ENCODE measurements at regions not wholly inside any gene's neighbourhood (a gene's known extent, or its start where the extent isn't known, plus 50 kb on each side); places are given as distances from the start of the nearest gene placed in this dataset.

DNA sequence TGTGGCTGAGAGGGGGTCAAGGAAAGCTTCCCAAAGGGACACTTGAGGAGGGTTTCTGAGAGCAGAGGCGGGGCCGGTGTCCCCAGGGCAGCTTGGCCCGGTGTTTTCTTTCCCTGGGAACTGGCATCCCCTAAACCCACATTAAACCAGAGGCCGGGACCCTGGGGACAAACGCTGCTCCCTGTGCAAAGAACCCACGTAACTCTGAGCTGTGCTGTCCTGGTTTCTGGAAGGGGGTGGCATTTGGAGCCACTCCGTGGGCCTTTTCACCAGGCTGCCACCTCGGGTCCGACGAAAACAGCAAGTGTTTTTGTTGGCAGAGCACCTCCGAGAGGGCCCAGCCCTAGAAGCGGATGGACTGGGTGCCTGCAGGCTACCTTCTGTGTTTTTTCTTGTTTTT, 100.2 kb upstream of the ANO1 start:
- no peak overlapping the region for H3K27ac ChIP-seq (ENCODE audit: insufficient read length, low read depth, low read length)
- DNase-seq: no peak
- no peaks in the 10 kb centered on the region for H3K79me2 ChIP-seq (ENCODE audit: insufficient read depth, low read length)
- H3K4me1 Mint-ChIP-seq: peaks cover 28 to 38% of the 10 kb centered on the region in 2 experiments
- no peaks in the 10 kb centered on the region for H3K27me3 ChIP-seq (ENCODE audit: insufficient read depth, low read length)
- H4K8ac ChIP-seq (replicated peaks; ENCODE audit: insufficient read length, low read depth, low read length): no peak overlapping the region
- no peaks in the 10 kb centered on the region for H3K9me3 ChIP-seq (ENCODE audit: control insufficient read depth, low read depth, low read length)
- no peak overlapping the region; the same call in 1 of the 2 replicates for H3K14ac ChIP-seq (ENCODE audit: insufficient read depth, low read length)
- H2AFZ ChIP-seq (ENCODE audit: low read length): no peak overlapping the region
- no peak overlapping the region for H3T11ph ChIP-seq (ENCODE audit: low read length)
- no peak overlapping the region for H4K5ac ChIP-seq (ENCODE audit: insufficient read length, low read depth, low read length)
- no peak overlapping the region for H3K56ac ChIP-seq (ENCODE audit: insufficient read length, low read depth, low read length)
- TF ChIP-seq, protein P1, sequence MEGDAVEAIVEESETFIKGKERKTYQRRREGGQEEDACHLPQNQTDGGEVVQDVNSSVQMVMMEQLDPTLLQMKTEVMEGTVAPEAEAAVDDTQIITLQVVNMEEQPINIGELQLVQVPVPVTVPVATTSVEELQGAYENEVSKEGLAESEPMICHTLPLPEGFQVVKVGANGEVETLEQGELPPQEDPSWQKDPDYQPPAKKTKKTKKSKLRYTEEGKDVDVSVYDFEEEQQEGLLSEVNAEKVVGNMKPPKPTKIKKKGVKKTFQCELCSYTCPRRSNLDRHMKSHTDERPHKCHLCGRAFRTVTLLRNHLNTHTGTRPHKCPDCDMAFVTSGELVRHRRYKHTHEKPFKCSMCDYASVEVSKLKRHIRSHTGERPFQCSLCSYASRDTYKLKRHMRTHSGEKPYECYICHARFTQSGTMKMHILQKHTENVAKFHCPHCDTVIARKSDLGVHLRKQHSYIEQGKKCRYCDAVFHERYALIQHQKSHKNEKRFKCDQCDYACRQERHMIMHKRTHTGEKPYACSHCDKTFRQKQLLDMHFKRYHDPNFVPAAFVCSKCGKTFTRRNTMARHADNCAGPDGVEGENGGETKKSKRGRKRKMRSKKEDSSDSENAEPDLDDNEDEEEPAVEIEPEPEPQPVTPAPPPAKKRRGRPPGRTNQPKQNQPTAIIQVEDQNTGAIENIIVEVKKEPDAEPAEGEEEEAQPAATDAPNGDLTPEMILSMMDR (conservative IDR thresholded peaks at IDR 0.05): no peak
- H4K91ac ChIP-seq (ENCODE audit: insufficient read length, low read depth, low read length): no peak overlapping the region
- H3K36me3 Mint-ChIP-seq (ENCODE audit: insufficient read depth in 1 of 3, low read depth in 3 of 3): no peaks in the 10 kb centered on the region
- H3K9me3 Mint-ChIP-seq: no peaks in the 10 kb centered on the region
- no peak overlapping the region for H3K18ac ChIP-seq (ENCODE audit: insufficient read length, low read depth, low read length)
- no peak overlapping the region for H2BK12ac ChIP-seq (ENCODE audit: insufficient read length, low read depth, low read length)
- no CpG with 5 or more reads among the region's 12 CpGs for WGBS (ENCODE audit: extremely low coverage, insufficient read length, low lambda C conversion rate)
- peaks cover 3% of the 10 kb centered on the region; the same call in 1 of the 2 replicates for H3K4me1 ChIP-seq (ENCODE audit: insufficient read depth, low read length)
- no peak overlapping the region for H3K23ac ChIP-seq (ENCODE audit: insufficient read length, low read depth, low read length)
- H2BK5ac ChIP-seq (ENCODE audit: insufficient read length, low read length): no peak overlapping the region
- no peak overlapping the region for H2BK120ac ChIP-seq (ENCODE audit: low read depth, low read length, poor library complexity, severe bottlenecking)
- H3K9ac ChIP-seq (ENCODE audit: extremely low read depth, insufficient read length, low read length): no peak overlapping the region
- no peaks in the 10 kb centered on the region for H4K20me1 ChIP-seq (ENCODE audit: control insufficient read depth, insufficient read depth, insufficient read length)
- no peak overlapping the region for H2BK20ac ChIP-seq (ENCODE audit: low read depth, low read length, poor library complexity, severe bottlenecking)
- H3K4me3 Mint-ChIP-seq: no peak overlapping the region
- H3K23me2 ChIP-seq (ENCODE audit: insufficient read length, low read depth, low read length, poor library complexity, severe bottlenecking): no peaks in the 10 kb centered on the region
- H2BK15ac ChIP-seq (ENCODE audit: low read depth, low read length): no peak overlapping the region
- H3K4me2 ChIP-seq (ENCODE audit: insufficient read depth, insufficient read length, low read length): no peak overlapping the region
- no peaks in the 10 kb centered on the region for H3K79me1 ChIP-seq (ENCODE audit: insufficient read depth, low read depth, low read length, poor library complexity, severe bottlenecking)
- H3K27me3 Mint-ChIP-seq (ENCODE audit: low read depth): peaks cover 18% of the 10 kb centered on the region
- no peak overlapping the region for H3K27ac Mint-ChIP-seq
- H2AK5ac ChIP-seq (ENCODE audit: insufficient read length, low read length): no peak overlapping the region
- H3K4ac ChIP-seq (ENCODE audit: low read depth, low read length): no peak overlapping the region
